Suppressor macrophage treated with lipopolysaccharide for 1 hour (primary cell): ENCODE measurements at regions not wholly inside any gene's neighbourhood (a gene's known extent, or its start where the extent isn't known, plus 50 kb on each side); places are given as distances from the start of the nearest gene placed in this dataset.

Experiments used
- DNase-seq, 3 donors: peaks; one replicate each; pipeline ENCODE4 v3.0.0-alpha.2; 2020 to 2022

DNA sequence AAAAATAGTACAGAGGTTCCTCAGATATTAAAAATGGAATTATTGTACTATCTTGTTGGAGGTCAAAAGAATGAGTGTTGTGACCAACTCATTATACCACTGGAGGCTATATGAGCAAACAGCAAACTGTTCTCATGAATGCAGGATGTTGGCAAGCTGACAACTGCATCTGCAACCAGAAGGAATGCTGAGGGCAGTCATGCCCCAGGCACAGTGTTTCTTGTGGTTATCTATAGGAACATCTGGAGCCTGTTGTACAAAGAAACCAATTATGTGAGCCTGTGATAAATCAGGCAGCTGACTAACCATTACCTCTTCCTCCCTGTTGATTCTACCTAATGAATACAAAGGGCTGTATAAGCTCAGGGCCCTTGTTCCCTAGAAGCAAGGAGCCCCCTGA, 2057.1 kb downstream of the TP53TG3F start:
- DNase-seq = no peak

DNA sequence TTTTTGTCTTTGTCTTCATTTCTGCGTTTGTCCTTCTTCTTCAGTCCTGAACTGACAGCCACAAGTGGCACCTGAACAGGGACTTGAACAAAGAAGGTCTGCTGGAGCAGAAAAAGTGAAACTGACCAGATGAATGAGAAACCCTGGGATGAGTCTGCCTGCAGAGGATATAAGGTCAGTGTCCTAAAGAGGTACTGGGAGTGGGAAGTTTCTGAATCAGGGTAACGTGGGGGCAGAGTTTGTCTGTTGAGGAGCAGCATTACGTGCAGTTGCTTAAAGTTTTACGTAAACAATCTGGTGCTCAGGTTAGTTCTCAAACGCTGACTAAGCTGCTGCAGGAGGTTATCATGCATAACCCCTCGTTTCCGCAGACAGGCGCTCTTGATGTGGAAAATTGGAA, 2057.6 kb downstream of the TP53TG3F start:
- DNase-seq = no peak

DNA sequence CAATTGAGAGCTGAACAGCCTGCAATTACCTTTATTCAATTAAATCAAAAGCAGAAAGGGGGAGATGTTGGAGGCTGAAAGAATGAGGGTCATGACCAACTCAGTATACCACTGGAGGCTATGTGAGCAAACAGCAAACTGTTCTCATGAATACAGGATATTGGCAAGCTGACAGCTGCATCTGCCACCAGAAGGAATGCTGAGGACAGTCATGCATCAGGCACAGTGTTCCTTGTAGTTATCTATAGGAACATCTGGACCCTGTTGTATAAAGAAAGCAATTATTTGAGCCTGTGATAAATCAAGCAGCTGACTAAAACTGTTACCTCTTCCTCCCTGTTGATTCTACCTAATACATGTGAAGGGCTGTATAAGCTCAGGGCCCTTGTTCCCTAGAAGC, 2064.6 kb downstream of the TP53TG3F start:
- DNase-seq = no peak

DNA sequence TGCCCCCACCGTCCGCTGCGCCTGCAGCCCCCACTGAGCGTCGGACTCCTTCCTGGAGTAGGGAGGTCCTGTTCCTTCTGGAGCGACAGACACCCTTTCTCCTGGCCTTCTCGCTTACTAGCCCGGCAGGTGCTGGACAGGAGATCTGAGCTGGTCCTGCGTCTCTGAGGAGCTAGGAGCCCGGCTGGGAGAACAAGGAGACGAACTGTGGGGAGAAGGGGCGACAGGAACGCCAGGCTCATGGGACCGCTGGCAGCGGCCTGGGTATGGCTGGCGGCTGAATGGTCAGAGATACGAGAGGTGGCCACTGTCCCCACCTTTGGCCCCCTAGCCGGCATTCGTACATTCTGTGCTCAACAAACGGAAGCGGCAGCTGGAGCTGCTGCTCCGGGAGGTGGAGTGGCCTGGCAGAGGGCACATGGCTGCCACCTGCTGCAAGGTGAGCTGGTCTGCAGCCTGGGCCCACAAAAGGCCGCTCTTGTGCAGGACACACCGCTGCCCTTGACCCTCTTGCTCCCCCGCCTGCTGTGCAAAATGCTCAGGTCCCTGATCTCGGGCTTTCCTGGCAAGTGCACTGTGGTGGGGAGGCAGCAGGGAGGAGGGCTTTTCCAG, 2066.7 kb downstream of the TP53TG3F start:
- DNase-seq = no peak

DNA sequence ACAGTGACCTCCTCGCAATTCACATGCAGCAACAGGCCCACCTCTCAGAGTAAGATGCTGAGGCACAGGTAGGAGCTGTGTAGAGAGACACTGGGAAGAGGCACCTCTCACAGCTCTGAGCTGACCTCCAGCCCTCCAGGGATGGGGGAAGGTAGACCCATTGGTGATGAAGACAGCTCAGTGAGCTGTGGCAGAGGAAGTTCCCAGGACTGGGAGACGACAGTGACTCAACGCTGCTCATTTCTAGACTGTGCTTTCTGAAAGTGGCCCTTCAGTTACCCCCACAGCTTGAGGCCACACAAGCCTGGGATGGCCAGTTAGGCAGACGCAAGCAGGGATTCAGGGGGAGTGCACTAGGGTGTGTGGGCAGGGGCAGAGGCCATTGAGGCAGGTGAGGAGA, 2073.2 kb downstream of the TP53TG3F start:
- DNase-seq = no peak

DNA sequence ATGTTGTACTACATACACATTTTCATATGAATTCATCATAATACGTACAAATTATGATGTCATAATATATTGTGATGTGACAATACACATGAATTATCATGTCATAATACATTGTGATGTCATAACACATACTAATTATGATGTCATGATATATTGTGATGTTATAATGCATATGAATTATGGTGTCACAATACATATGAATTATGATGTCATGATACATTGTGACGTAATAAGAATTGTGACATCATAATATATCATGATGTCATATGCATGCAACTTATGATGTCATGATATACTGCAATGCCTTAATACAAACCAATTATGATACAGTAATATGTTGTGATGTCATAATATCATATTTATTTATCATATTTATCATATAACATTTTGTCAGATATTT, 2074.3 kb downstream of the TP53TG3F start:
- peak in 2 of 3 donors; percentile 0 to 18 for DNase-seq

DNA sequence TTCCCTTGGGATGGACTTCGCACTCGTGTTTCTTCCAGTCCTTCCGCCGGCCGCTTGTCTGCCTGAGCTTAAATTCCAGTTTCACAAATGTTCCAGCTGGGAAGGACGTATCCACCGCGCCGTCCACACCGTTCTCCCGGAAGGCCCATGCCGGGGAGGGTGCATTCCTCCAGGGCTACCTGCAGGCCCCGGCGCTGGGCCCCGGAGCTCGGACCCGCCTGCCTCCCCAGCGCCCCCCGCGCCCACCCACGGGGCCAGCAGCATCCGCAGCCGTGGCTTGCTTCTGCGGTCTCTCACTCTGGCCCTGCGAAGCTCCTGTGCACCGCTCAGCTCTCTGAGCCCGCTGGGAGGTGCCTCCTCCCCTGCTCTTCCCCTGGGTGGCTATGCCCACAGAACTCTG, 2084.1 kb downstream of the TP53TG3F start:
- DNase-seq = no peak

DNA sequence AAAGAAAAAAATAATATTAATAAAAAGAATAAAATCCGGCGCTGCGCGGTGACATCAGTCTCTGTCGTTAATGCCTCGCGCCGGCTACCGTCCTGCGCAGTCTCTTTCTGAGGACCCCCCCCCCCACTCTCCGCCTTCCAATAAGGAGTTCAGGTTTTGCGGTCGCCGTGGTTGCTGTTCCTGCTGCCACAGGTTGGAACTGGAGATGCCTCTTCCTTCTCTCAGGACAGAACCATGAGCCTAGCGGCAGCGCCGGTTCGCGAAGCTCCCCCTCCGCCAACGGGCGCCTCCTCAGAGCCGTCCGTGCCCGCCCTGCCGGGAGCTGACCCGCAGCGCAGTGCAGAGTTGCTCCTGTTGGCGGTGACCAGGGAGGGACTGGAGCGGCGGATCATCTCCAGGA, 2093.4 kb downstream of the TP53TG3F start:
- DNase-seq = no peak

DNA sequence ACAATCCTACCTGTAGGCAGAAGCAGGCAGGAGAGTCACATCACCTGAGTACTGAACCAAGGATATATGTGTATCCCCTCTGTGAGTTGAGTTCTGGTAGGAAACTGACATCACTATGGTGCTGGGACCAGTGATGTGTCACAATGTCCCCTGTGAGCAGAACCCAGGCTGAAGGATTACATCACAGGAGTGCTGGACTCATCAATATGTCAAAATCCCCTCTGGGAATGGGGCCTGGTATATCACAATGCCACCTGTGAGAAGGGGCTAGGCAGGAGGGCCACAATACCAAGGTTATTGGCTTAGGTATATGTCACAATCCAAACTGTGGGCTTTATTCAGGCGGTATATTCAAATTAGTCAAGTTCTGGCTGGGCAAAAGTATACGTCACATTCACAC, 2098.3 kb downstream of the TP53TG3F start:
- DNase-seq = no peak

DNA sequence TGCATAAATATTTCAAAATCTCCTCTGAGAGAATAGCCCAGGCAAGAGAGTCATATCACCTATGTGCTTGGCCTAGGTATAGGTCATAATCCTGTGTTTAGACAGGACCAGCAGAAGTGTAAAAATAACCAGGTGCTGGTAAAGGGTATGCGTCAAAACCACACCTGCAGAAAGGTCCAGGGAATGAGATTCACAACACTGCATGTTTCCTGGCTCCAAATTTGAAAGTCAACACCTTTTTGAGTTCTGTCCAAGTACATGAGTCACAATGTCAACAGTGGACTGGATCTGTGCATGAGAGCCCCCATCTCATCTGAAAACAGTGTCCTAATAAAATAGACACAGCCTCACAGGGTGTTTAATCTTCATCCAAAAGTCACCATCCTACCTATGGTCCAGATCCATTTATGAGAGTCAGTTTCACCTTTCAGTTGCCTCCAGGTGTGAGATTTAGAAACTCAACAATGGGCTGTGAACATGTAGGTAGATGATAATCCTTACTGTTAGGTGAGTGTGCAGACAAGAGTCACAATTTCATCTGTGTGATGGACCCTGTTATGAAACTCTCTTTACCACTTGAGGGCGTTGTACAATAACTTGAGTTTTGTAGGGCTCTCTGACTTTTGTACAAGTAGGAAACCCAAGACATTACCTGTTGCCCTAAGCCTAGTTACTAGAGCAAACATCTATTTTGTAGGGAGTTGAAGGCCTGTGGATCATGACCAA, 2100.7 kb downstream of the TP53TG3F start:
- DNase-seq = no peak

DNA sequence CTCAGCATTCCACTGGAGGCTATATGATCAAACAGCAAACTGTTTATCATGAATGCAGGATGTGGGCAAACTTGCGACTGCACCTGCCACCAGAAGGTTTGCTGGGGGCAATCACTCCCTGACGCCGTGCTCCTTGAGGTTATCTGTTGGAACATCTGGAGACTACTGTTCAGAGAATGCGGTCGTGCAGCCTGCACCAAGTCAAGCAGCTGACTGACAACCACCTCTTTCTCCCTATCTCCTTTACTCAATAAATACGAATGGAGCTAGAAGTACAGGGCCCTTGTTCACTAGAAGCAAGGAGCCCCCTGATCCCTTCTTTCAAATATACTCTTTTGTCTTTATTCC, 2101.2 kb downstream of the TP53TG3F start:
- no peak for DNase-seq

DNA sequence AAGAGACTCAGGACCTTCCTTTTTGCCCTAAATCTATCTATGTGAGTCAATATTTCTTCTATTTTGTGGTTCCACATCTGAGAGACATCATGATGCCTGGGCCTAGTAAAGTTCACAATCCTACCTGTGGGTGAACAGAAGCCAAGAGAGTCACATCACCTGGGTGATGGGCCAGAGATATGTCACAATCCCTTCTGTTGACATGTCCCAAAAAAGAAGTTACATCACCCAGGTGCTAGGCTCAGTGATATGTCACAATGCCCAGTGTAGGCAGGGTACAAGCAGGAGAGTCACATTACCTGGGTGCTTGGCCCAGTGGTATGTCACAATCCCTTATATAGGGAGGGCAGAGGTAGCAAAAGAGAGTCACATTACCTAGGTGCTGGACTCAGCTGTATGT, 2101.9 kb downstream of the TP53TG3F start:
- no peak for DNase-seq

DNA sequence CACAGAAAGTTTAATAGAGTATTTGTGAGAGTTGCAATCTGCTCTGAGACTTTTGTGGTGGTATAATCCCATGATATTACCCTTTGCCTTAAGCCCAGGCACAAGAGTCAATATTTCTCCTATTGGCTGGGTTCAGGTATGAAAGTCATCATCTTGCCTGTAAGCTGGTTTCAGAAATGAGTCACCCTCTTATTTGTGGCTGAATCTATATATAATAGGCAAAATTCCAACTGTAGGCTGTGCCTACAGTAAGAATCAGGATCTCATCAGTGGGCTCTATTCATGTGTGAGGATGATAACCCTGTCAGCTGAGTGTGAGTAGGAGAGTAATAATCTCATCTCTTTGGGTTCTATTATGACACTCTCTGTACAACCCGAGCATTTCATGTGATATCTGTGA, 2103.1 kb downstream of the TP53TG3F start:
- no peak for DNase-seq

DNA sequence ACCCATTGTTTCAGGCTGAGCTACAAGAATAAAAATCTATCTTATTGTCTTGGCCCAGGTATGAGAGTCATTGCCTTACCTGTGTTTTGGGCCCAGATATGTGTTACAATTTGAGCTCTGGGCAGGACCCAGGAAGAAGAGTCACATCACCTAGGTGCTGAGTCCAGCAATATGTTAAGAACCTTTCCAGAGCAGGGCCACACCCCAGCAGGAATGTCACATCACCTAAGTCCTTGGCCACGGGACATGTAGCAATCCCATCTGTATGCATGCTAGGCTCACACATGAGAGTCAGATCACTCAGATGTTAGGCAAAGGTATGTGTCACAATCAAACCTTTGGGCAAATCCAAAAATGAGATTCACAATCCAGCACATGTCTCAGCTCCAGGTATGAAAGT, 2103.5 kb downstream of the TP53TG3F start:
- no peak for DNase-seq

DNA sequence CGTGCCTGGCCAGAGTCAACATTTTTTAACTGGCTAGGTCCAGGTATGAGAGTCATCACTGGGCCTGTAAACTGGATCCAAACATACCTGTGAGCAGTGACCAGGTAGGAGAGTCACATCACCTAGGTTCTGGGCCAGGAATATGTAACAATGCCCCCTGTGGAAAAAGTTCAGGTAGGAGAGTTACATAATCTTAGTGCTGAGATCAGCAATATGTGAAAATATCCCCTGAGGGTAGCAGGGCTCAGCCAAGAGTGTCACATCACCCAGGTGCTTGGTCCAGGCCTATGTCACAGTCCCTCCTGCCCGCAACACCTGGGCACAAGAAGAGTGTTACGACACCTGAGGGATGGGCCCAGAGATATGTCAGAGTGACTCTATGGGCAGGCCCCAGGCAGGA, 2104.7 kb downstream of the TP53TG3F start:
- DNase-seq = no peak

DNA sequence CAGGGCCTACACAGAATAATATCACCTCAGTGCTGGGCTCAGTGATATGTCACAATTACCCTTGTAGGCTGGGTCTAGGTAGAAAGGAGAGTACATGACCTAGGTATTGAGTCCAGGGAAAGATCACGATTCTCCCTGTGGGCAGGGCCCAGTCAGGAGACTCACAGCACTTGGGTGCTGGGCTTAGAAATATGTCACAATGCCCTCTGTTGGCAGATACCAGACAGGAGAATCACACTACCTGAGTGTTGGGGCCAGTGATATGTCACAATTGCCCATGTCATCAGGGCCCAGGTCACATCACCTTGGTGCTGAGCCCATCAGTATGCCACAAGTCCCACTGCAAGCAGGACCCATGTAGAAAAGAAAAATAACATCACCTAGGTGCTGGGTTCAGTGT, 2105.5 kb downstream of the TP53TG3F start:
- DNase-seq = no peak

DNA sequence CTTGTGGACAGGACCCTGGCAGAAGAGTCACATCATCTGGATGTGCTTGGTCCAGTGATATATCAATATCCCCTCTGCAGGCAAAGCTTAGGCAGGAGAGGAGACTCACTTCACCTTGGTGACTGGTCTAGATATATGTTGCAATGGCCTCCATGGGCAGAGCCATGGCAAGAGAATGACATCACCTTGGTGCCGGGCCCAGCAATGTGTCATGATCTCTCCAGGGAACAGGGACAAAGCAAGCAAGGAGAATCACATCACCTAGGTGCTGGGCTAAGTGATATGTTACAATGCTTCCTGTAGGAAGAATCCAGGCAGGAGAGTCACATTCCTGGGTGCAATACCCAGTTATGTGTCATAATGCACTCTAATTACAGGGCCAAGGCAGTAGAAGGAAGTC, 2106.2 kb downstream of the TP53TG3F start:
- no peak for DNase-seq

DNA sequence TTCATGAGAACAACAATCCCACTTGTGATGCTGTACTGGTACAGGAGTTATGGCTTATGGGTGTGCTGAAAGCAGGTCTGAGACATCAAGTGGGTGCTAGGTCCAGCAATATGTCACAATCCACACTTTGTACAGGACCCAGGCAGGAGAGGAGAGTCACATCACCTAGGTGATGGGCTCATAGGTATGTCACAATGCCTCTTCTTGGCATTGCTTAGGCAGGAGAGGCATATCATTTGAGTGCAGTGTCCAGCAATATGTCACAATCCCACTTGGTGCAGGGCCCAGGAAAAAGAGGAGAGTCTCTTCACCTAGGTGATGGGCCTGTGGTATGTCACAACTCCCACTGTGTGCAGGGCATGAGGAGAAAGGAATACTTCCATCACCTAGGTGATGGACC, 2110.0 kb downstream of the TP53TG3F start:
- no peak for DNase-seq

DNA sequence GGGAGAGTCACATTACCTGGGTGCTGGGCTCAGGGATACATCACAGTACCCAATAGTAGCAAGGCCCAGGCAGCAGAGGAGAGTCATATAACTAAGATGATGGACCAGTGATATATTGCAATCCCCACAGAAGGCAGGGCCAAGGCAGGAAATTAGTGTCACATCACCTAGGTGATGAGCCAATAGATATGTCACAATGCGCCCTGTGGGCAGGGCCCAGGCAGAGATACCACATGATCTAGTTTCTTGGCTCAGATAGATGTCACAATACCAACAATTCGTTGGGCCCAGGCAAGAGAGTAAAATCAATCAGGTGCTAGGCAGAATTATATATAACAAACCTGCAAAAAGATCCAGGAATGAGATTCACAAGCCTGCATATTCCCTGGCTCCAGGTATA, 2111.5 kb downstream of the TP53TG3F start:
- DNase-seq = no peak

DNA sequence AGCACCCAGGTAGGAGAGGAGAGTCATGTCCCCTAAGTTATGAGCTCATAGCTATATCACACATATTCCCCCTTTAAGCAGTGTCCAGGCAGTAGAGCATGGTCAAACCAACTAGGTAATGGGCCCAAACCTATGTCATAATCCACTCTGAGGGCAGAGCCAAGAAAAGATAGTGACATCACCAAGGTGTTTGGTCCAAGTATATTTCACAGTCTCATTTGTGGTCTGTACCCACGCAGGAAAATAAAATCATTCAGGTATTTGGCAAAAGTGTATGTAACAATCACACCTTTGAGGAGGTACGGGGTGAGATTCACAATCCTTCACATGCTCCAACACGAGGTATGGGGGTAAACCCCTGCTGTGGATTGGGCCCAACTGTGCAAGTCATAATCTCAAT, 2112.8 kb downstream of the TP53TG3F start:
- DNase-seq = no peak

DNA sequence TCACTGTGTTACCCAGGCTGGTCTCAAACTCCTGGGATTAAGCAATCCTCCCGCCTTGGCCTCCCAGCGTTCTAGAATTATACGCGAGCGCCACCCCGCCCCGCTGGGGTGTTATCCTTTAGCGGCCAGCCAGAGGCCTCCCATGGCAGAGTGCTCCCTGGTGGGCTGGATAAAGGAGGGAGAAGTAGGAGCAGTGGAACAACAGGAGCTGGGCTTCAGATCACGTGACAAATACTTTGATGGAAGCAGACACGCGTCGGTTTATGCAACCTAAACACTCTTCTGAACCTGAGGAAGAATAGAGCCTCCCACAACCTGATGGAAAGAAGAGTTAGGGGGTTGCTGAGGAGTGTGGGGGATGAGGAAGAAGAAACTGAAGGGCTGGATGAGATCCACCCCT, 2114.0 kb downstream of the TP53TG3F start:
- DNase-seq = no peak

DNA sequence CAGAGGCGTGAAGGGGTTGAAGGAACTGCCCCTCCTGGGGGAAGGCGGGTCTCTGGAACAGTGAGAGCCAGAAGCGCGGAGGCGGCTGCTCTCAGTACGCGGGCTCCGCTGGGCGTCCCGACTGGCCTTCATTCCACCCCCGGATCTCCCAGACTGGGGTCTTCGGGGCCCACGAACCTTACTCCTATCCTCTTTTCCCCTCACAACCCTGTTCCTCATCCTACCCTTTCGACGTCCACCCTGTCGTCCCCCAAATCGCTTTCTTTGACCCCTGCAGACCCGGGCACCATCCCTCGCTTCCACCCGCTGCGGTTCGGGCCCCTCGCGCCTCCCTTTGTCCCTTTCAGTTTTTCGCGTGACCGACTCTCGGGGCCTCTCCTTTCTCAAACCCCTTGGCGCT, 2114.6 kb downstream of the TP53TG3F start:
- DNase-seq = no peak

DNA sequence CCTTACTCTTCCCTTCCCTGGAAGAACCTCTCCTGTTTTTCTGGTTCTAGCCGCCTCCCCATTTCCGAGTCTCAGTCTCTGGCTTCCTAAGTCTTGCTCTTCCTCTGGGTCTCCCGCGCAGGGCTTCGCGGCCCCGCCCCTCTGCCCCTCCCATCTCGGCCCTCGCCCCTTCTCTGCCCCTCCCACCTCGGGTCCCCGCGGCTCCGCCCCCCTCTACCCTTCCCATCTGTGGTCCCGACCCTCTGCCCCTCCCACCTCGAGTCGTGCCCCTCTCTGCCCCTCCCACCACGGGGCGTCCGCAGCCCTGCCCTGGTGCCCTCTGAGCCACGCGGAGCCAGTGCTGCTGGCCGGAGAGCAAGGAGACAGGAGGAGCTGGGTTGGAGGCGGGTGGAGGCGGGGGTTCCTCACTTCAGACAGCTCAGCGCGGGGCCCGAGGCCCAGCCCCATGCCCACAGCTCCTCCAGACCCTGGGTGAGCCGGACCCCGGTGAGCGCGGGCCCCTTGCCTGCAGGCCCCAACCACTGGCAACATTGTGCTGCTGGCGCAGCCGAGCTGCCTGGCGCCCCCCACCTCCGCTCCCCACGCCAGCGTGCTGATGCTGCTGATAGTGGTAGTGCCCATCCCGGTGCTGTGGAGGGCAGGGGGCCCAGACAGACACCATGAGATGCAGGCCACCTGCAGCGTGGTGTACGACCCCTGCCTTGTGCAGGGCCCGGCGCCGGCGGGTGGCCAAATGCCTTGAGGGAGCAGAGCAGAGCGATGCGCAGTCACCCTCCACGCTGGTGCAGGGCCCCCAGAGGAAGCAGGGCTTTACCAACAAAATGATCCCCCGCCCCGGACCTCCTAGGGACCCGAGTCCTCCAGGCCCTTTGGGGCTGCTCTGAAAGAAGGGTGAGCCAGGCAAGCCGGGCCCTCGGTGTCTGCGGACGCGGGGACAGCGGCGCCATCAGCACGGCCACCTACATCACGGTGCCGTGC, 2115.3 kb downstream of the TP53TG3F start:
- no peak for DNase-seq

DNA sequence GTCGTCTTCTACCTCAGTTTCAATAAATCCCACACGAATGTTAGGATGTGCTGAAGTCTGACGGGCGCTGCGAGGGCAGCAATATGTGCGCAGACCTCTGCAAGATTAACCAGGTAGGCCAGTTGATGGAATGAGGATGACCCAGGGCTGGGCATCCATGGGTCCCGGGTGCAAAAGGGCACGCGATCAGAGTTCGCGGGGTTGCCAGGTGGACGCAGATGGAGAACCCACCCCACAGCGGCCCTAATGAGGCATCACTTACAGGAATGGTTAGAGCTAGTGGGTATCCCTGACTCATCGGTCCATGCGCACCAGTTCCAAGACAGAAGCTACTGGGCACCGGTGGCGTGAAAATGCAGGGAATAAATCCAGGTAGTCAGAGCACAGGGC, 2116.0 kb downstream of the TP53TG3F start:
- DNase-seq = no peak
